Neural cell (in vitro differentiated cells): ENCODE measurements at regions not wholly inside any gene's neighbourhood (a gene's known extent, or its start where the extent isn't known, plus 50 kb on each side); places are given as distances from the start of the nearest gene placed in this dataset.
"Not testable (repeated sequence)": the region's sequence is repeated elsewhere in the genome, so short reads cannot be mapped to it uniquely, and the experiment has no call there.

Experiments used
- H2AFZ ChIP-seq: fragments of 200-600, 300-800 bp; sonication (generic), shearing (Covaris generic); 2 replicates; pipeline ENCODE4 v1.6.0; 2014; ENCODE audit warnings: low read depth, mild to moderate bottlenecking, antibody characterized with exemption, low read length, moderate library complexity
- H3F3A ChIP-seq: fragments of 200-600 bp; shearing (Covaris generic); 2 replicates; pipeline ENCODE4 v1.6.1; 2016; ENCODE audit warnings: mild to moderate bottlenecking, moderate library complexity, mixed read lengths, antibody characterized with exemption, low read length; ENCODE audit not compliant: insufficient read depth, poor library complexity, severe bottlenecking
- H3K27ac ChIP-seq: fragments of 200-600, 300-800 bp; sonication (generic), shearing (Covaris generic); 2 replicates; pipeline ENCODE4 v1.5.1; 2014; ENCODE audit warnings: mild to moderate bottlenecking, low read length, moderate library complexity
- H3K27me3 ChIP-seq: fragments of 300-800, 200-600 bp; sonication (generic), shearing (Covaris generic); 2 replicates; pipeline ENCODE4 v1.6.0; 2014; ENCODE audit warnings: mild to moderate bottlenecking, low read depth, low read length, moderate library complexity; ENCODE audit not compliant: insufficient read depth
- H3K36me3 ChIP-seq: fragments of 300-800, 200-600 bp; sonication (generic), shearing (Covaris generic); 2 replicates; pipeline ENCODE4 v1.5.1; 2014; ENCODE audit warnings: mild to moderate bottlenecking, antibody characterized with exemption, low read length, moderate library complexity; ENCODE audit not compliant: insufficient read depth
- H3K4me2 ChIP-seq: fragments of 300-800, 200-600 bp; sonication (generic), shearing (Covaris generic); 2 replicates; pipeline ENCODE4 v1.6.0; 2014; ENCODE audit warnings: mild to moderate bottlenecking, low read length
- H3K4me3 ChIP-seq: fragments of 300-800, 200-600 bp; sonication (generic), shearing (Covaris generic); 2 replicates; pipeline ENCODE4 v1.5.1; 2014; ENCODE audit warnings: mild to moderate bottlenecking, low read length, moderate library complexity
- H3K79me2 ChIP-seq: fragments of 200-600 bp; shearing (Covaris generic); replicated peaks from 2 replicates; pipeline ENCODE4 v1.6.0; 2014; ENCODE audit warnings: mild to moderate bottlenecking, low read length, moderate library complexity; ENCODE audit not compliant: insufficient read depth
- H3K9ac ChIP-seq: fragments of 300-800, 200-600 bp; sonication (generic), shearing (Covaris generic); 2 replicates; pipeline ENCODE4 v1.6.1; 2016; ENCODE audit warnings: mild to moderate bottlenecking, low read length, mixed read lengths
- H3K9me2 ChIP-seq: fragments of 200-600 bp; shearing (Covaris generic); 2 replicates; pipeline ENCODE4 v1.6.1; 2016; ENCODE audit warnings: mild to moderate bottlenecking, low read length, mixed read lengths; ENCODE audit not compliant: insufficient read depth
- H3K9me3 ChIP-seq: fragments of 200-600, 300-800 bp; sonication (generic), shearing (Covaris generic); 2 replicates; pipeline ENCODE4 v1.6.1; 2016; ENCODE audit warnings: mild to moderate bottlenecking, mixed run types, low read length, moderate library complexity, mixed read lengths
- H4K20me1 ChIP-seq: fragments of 200-600 bp; shearing (Covaris generic); 2 replicates; pipeline ENCODE4 v1.6.1; 2016; ENCODE audit warnings: mild to moderate bottlenecking, mixed run types; ENCODE audit not compliant: insufficient read depth

DNA sequence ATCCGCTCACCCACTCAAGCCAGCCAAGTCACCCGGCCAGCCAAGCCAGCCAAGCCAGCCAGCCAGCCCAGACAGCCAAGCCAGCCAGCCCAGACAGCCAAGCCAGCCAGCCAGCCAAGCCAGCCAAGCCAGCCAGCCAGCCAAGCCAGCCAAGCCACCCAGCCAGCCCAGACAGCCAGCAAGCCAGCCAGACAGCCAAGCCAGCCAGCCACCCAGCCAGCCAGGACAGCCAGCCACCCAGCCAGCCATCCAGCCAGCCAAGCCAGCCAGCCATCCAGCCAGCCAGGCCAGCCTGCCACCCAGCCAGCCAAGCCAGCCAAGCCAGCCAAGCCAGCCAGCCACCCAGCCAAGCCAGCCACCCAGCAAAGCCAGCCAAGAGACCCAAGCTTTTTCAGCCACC, 316.8 kb upstream of the PLGLB2 start:
- H4K20me1 ChIP-seq, H3K4me2 ChIP-seq, H3K4me3 ChIP-seq, H3K9me2 ChIP-seq, H3K27ac ChIP-seq, H2AFZ ChIP-seq, H3K36me3 ChIP-seq, H3K9me3 ChIP-seq, H3K27me3 ChIP-seq, H3F3A ChIP-seq, H3K9ac ChIP-seq, H3K79me2 ChIP-seq: not testable (repeated sequence)

DNA sequence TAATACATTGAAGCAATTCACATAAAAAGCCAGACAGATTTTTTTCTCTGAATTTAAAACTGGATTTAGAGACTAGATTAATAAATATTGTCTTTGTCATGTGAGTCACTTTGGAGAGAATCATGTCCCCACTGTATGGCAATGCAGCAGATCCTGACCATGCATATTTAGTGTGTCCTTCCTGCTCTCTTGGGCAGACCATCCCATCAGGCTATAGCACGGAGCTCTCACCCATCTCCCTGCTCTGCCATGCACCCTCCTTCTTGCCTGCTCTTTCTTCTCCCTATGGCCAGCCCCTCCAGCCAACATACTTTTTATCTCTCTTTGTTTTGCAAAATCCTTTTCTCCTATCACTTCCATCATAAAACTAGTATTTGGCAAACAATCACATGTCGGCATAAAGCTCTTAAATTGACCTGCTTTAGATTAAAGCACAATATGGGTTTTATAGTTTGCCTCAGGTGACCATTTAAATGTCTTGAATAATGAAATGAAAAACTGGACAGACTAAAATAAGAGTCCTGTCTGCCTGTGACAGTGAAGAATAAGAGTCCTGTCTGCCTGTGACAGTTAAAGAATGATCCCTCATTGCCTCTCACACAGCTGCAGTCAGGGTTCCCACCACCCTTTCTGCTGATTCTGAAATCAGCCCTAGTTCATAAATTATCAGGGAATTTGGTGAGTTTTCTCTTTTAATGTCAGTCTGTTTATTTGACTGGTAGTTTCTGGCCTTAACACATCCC, 315.0 kb upstream of the PLGLB2 start:
- not testable (repeated sequence) for H3K79me2 ChIP-seq, H3K27ac ChIP-seq, H3K9me3 ChIP-seq, H3K27me3 ChIP-seq, H3K4me2 ChIP-seq, H3F3A ChIP-seq, H2AFZ ChIP-seq, H3K9ac ChIP-seq, H3K4me3 ChIP-seq, H4K20me1 ChIP-seq, H3K36me3 ChIP-seq, H3K9me2 ChIP-seq

- H3K9ac ChIP-seq, H3K4me2 ChIP-seq, H3K9me3 ChIP-seq, H3K27me3 ChIP-seq, H3F3A ChIP-seq, H3K36me3 ChIP-seq, H3K9me2 ChIP-seq, H3K27ac ChIP-seq, H2AFZ ChIP-seq, H3K4me3 ChIP-seq, H3K79me2 ChIP-seq, H4K20me1 ChIP-seq: not testable (repeated sequence)
Observed at GRCh38 chr2:87436007-87436406, 311.9 kb upstream of the PLGLB2 start.

- not testable (repeated sequence) for H3F3A ChIP-seq, H3K79me2 ChIP-seq, H3K36me3 ChIP-seq, H3K4me3 ChIP-seq, H3K9ac ChIP-seq, H4K20me1 ChIP-seq, H3K9me2 ChIP-seq, H3K27me3 ChIP-seq, H3K4me2 ChIP-seq, H3K27ac ChIP-seq, H2AFZ ChIP-seq, H3K9me3 ChIP-seq
Observed at GRCh38 chr2:87437701-87438260, 310.1 kb upstream of the PLGLB2 start.

DNA sequence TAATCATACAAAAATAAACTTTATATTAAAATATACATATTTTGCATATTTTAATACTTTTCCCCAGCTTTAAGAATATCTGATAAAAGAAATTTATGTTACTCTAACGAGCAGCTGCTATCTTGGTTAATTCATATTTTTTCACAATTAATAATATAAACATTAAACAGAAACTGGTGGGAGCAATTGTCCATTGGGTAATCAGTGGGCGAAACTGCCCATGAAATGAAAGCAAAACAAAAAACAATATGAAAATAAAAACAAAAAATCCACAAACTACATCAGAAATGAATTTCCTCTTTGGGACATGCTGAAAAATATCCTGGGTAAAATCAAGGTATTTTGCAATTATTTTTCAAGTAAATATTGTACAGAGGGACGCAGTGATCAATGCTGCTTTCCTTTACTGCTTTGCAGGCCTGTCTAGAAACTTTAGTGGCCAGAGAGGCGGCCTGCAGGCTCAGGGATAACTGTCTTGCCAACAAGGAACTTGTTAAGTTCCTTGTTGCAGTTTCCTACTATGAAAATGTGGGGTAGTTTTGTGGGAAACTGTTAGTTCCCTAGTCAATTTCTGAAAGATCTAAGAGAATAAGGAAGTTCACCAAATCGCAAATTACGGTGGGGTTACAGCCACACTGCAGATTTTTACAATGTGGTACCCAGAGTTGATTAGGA, 309.0 kb upstream of the PLGLB2 start:
- not testable (repeated sequence) for H3K9me3 ChIP-seq, H3K4me2 ChIP-seq, H3K9ac ChIP-seq, H3K36me3 ChIP-seq, H4K20me1 ChIP-seq, H3K27ac ChIP-seq, H3K9me2 ChIP-seq, H3K27me3 ChIP-seq, H3F3A ChIP-seq, H3K4me3 ChIP-seq, H2AFZ ChIP-seq, H3K79me2 ChIP-seq

- H3K9ac ChIP-seq, H3K4me2 ChIP-seq: not testable (repeated sequence)
Observed at GRCh38 chr2:87439617-87440204, 308.2 kb upstream of the PLGLB2 start.

GRCh38 chr2:87440650-87441049, 307.2 kb upstream of the PLGLB2 start:
- not testable (repeated sequence) for H3K4me2 ChIP-seq

More at GRCh38 chr2:87439617-87440204, 308.2 kb upstream of the PLGLB2 start:
- H3K9me2 ChIP-seq, H2AFZ ChIP-seq, H3K27me3 ChIP-seq, H3F3A ChIP-seq, H3K9me3 ChIP-seq, H3K36me3 ChIP-seq, H3K4me3 ChIP-seq, H4K20me1 ChIP-seq, H3K79me2 ChIP-seq, H3K27ac ChIP-seq: not testable (repeated sequence)

GRCh38 chr2:87441375-87441774, 306.5 kb upstream of the PLGLB2 start:
- not testable (repeated sequence) for H3K27me3 ChIP-seq, H2AFZ ChIP-seq, H3K27ac ChIP-seq, H3K4me3 ChIP-seq, H3K9ac ChIP-seq, H3K4me2 ChIP-seq, H3K79me2 ChIP-seq, H3F3A ChIP-seq, H3K9me2 ChIP-seq, H3K36me3 ChIP-seq, H4K20me1 ChIP-seq, H3K9me3 ChIP-seq

More at GRCh38 chr2:87440650-87441049, 307.2 kb upstream of the PLGLB2 start:
- H3F3A ChIP-seq, H3K27me3 ChIP-seq, H3K4me3 ChIP-seq, H3K9ac ChIP-seq, H2AFZ ChIP-seq, H3K9me2 ChIP-seq, H3K79me2 ChIP-seq, H3K9me3 ChIP-seq, H3K27ac ChIP-seq, H3K36me3 ChIP-seq, H4K20me1 ChIP-seq: not testable (repeated sequence)
